Effector memory CD4-positive, alpha-beta T cell (primary cell): ENCODE measurements at regions not wholly inside any gene's neighbourhood (a gene's known extent, or its start where the extent isn't known, plus 50 kb on each side); places are given as distances from the start of the nearest gene placed in this dataset.

ENCODE experiments used
- DNase-seq, 3 donors: peaks; one replicate each; pipeline ENCODE4 v3.0.0-alpha.2; 2020
- H3K27ac ChIP-seq: 2 replicates; pipeline ENCODE4 v1.7.0; 2013; ENCODE audit warnings: mild to moderate bottlenecking, low read length, moderate library complexity; ENCODE audit not compliant: insufficient read depth, poor library complexity, severe bottlenecking
- H3K27me3 ChIP-seq: replicated peaks from 2 replicates; pipeline ENCODE4 v1.7.0; 2013; ENCODE audit warnings: mild to moderate bottlenecking, low read length; ENCODE audit not compliant: insufficient read depth, control insufficient read depth, poor library complexity, severe bottlenecking
- H3K36me3 ChIP-seq: 2 replicates; pipeline ENCODE4 v1.7.0; 2013; ENCODE audit warnings: mild to moderate bottlenecking, low read length, moderate library complexity; ENCODE audit not compliant: control insufficient read depth, insufficient read depth
- H3K4me1 ChIP-seq: 2 replicates; pipeline ENCODE4 v1.7.0; 2013; ENCODE audit warnings: low read length, mild to moderate bottlenecking; ENCODE audit not compliant: control insufficient read depth, insufficient read depth, poor library complexity, severe bottlenecking
- H3K4me3 ChIP-seq: 2 replicates; pipeline ENCODE4 v1.7.0; 2013; ENCODE audit warnings: low read length, low read depth, mild to moderate bottlenecking; ENCODE audit not compliant: insufficient read depth, poor library complexity, severe bottlenecking
- H3K9me3 ChIP-seq: 2 replicates; pipeline ENCODE4 v1.7.0; 2013; ENCODE audit warnings: mild to moderate bottlenecking, low read length, moderate library complexity; ENCODE audit not compliant: control insufficient read depth

DNA sequence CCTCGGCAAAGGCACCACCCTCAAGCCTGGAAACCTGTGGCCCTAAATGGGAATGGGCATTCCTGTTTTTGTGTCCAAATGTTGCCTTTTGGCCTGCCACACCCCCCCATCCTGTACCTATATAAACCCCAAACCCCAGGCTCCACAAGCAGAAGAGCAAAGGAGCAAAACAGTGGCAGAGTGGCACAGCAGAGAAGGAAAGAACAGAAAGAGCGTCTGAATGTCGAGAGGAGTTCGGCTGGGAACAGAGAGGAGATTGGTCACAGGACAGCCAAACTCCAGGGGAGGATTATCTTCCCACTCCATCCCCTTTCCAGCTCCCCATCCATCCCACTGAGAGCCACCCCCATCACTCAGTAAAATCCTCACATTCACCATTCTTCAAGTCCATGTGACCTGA lies 58.0 kb upstream of the PREP start:
- DNase-seq, result no peak
- Histone ChIP-seq H3K9me3 (no peaks in the 10 kb centered on the region), H3K4me1 (no peaks in the 10 kb centered on the region), H3K36me3 (no peaks in the 10 kb centered on the region), H3K27ac (no peak overlapping the region), H3K27me3 (no peaks in the 10 kb centered on the region), H3K4me3 (no peak overlapping the region)

DNA sequence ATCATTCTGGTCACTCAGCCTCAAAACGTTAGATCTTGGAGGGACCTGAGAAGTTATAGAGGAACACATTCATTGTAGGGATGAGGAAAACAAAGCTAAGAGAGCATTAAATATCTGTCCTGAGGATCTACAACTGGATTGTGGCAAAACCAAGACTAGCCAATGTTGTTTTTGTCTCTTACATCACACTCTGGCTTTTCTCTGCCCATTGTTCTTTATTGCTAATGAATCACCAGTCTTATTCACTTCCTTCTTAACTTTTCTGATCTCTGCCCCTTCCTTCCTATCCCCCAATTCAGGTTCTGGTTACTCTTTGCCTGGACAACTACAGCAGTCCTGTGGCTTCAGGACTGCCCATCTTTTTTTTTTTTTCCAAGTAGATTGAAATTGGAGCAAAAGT lies 57.0 kb upstream of the PREP start:
- no peak overlapping the region for H3K27ac ChIP-seq
- no peak overlapping the region for H3K4me3 ChIP-seq
- DNase-seq, result no peak

DNA sequence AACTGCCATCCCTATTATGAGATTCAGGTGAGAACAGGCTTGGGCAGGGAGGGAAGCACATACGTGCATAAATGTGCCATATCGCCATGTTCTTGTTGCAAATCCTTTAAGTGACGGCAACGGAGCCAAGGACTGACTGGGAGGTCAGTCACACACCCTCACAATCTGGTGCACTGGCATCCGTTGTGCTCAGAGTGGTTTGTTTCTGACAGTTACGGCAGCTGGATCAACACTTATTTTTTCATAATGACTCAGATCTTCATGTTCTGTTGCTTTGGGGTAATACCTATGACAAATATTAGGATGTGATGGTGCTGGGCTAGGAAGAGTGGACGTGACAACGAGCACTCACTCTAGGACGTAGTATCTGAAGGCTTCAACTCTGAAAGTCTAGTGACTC lies 56.2 kb upstream of the PREP start:
- no peaks in the 10 kb centered on the region for H3K4me1 ChIP-seq
- DNase-seq, result peak in 2 of 3 donors; percentile 8 to 15
- H3K27me3 ChIP-seq, result no peaks in the 10 kb centered on the region
- H3K27ac ChIP-seq, result no peak overlapping the region
- no peak overlapping the region for H3K4me3 ChIP-seq
- H3K9me3 ChIP-seq, result no peaks in the 10 kb centered on the region
- no peaks in the 10 kb centered on the region for H3K36me3 ChIP-seq

More for the DNA sequence above, 57.0 kb upstream of the PREP start:
- Histone ChIP-seq H3K9me3 (no peaks in the 10 kb centered on the region), H3K4me1 (no peaks in the 10 kb centered on the region), H3K27me3 (no peaks in the 10 kb centered on the region), H3K36me3 (no peaks in the 10 kb centered on the region)

DNA sequence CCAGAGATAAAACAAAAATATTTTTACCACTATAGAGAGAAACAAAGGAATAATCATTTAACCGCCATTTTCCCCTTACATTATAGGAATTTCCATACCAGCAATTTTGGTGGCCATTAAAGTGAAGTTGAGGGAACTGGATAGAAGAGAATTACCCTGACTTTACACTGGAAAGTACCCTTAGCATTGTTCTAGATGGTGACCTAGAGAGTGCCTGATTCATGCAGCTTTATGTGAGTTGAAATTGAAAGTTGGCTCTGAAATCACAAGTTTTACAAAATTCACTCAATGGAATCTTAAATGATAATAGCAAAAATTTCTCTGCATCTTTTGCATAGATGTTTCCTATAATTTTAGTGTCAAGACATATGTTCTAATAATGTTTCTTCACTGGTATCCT lies 55.7 kb upstream of the PREP start:
- Histone ChIP-seq H3K27ac (no peak overlapping the region), H3K4me3 (no peak overlapping the region), H3K36me3 (no peaks in the 10 kb centered on the region), H3K27me3 (no peaks in the 10 kb centered on the region), H3K4me1 (no peaks in the 10 kb centered on the region), H3K9me3 (no peaks in the 10 kb centered on the region)
- DNase-seq, result no peak

DNA sequence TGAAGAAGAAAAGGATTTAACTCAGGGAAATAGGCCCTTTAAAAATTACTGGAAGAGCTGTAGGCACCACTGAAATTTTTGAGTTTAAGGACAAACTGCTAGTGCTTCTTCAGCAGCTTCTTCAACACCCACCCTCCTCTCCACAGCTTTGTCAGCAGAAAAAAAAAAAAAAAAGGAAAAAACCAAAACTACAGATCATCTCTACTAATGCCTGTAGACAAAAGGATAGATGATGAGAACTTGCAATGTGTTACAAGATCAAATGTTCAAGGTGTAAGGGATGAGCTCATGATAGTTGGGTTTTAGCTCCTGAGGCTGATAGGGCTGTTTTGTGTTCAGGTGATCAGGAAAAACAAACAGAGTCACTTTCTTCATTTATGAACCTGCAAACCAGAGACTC lies 55.2 kb upstream of the PREP start:
- no peak for DNase-seq
- H3K9me3 ChIP-seq, result no peaks in the 10 kb centered on the region
- H3K27me3 ChIP-seq, result no peaks in the 10 kb centered on the region
- no peak overlapping the region for H3K4me3 ChIP-seq
- H3K4me1 ChIP-seq, result no peaks in the 10 kb centered on the region
- H3K36me3 ChIP-seq, result no peaks in the 10 kb centered on the region
- H3K27ac ChIP-seq, result no peak overlapping the region

DNA sequence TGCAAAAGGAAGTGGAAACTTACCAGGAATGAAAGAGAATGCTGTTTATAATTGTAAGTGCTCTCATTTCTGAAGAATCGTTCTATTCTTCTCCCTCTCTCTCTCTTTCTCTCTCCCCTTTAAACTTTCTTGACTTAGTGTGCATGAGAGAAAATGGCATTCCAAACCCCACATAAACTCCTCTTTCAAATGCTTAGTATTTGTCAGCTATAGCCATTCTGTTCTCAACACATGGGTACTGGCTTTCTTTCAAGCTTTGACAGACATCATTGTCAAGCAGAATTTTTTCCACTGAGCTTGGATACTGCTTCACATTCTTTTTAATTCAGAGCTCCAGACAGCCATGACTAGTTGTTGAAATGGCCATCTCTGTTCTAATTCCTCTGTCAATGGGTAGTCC lies 51.1 kb upstream of the PREP start:
- Histone ChIP-seq H3K9me3 (no peaks in the 10 kb centered on the region), H3K4me3 (no peak overlapping the region), H3K4me1 (no peaks in the 10 kb centered on the region), H3K27ac (no peak overlapping the region), H3K27me3 (no peaks in the 10 kb centered on the region), H3K36me3 (no peaks in the 10 kb centered on the region)
- DNase-seq, result no peak

DNA sequence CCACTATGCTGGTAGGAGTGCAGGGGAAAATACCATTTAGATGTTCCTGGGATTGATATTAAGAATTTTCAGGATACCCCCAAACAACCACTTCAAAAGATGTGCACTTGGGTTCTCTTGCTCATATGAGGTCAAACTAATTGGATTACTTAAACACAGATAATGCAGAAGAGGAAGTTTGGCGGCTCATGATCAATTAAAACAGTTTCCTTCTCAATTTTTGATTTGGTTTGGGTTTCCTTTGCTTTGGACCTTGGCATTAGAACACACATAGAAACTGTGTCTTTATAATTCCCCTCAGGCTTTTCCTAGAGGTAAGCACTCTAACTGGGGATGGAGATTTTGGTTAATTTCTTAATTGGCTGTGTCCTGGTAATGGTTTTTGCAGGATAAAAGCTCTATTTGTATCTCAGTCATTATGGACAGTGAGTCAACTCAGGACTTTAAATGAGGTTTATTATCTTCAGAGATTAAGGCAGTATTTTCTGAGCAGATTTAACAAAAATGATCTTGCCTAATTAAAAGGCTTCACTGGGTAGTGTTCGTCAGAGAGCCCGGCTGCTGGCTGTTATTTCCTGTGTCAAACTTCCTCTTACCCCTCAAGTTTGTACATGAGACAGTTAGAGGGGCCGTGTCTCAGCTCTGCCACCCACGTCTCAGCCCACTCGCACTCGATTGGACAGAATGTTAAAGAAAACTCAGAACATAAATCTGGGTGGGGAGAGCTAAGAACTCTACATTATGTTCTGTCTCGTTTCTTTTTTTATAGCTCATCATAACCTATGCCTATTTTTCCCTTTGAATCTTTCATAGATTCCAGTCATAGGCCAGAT lies 50.3 kb upstream of the PREP start:
- Histone ChIP-seq H3K27ac (no peak overlapping the region), H3K4me1 (no peaks in the 10 kb centered on the region), H3K36me3 (no peaks in the 10 kb centered on the region), H3K4me3 (no peak overlapping the region), H3K27me3 (no peaks in the 10 kb centered on the region), H3K9me3 (no peaks in the 10 kb centered on the region)
- DNase-seq, result peak; percentile 5 to 31 (median 16)
